ENCODE measurements at regions not wholly inside any gene's neighbourhood (a gene's known extent, or its start where the extent isn't known, plus 50 kb on each side); places are given as distances from the start of the nearest gene placed in this dataset.

- no peak for DNase-seq (ENCODE audit: low spot score)
Measured at GRCh38 chr5:61737301-61737963, 405.4 kb downstream of the ZSWIM6 start.

GRCh38 chr5:61737964-61738340 is 405.9 kb downstream of the ZSWIM6 start:
- DNase-seq (ENCODE audit: low spot score) = no peak

GRCh38 chr5:61738446-61738845 is 406.4 kb downstream of the ZSWIM6 start:
- no peak for DNase-seq (ENCODE audit: low spot score)

GRCh38 chr5:61744690-61745619 is 412.9 kb downstream of the ZSWIM6 start:
- DNase-seq (ENCODE audit: low spot score) = no peak

- DNase-seq (ENCODE audit: low spot score) = no peak
Measured at GRCh38 chr5:61746831-61747575, 414.9 kb downstream of the ZSWIM6 start.

GRCh38 chr5:61748121-61748520 is 416.1 kb downstream of the ZSWIM6 start:
- DNase-seq (ENCODE audit: low spot score) = no peak

- DNase-seq (ENCODE audit: low spot score) = no peak
Measured at GRCh38 chr5:61748651-61749050, 416.6 kb downstream of the ZSWIM6 start.

GRCh38 chr5:61752588-61752987 is 420.5 kb downstream of the ZSWIM6 start:
- no peak for DNase-seq (ENCODE audit: low spot score)

GRCh38 chr5:61754792-61755191 is 422.7 kb downstream of the ZSWIM6 start:
- peak; percentile 50 for DNase-seq (ENCODE audit: low spot score)

GRCh38 chr5:61755726-61756222 is 423.7 kb downstream of the ZSWIM6 start:
- DNase-seq (ENCODE audit: low spot score) = no peak

GRCh38 chr5:61758711-61759110 is 426.7 kb downstream of the ZSWIM6 start:
- no peak for DNase-seq (ENCODE audit: low spot score)

- DNase-seq (ENCODE audit: low spot score) = no peak
Measured at GRCh38 chr5:61765471-61765870, 433.4 kb downstream of the ZSWIM6 start.

GRCh38 chr5:61766141-61766540 is 434.1 kb downstream of the ZSWIM6 start:
- no peak for DNase-seq (ENCODE audit: low spot score)

- no peak for DNase-seq (ENCODE audit: low spot score)
Measured at GRCh38 chr5:61767231-61768080, 435.4 kb downstream of the ZSWIM6 start.

GRCh38 chr5:61768692-61769281 is 436.7 kb downstream of the ZSWIM6 start:
- DNase-seq (ENCODE audit: low spot score) = no peak

- DNase-seq (ENCODE audit: low spot score) = no peak
Measured at GRCh38 chr5:61771062-61771461, 439.0 kb downstream of the ZSWIM6 start.

- DNase-seq (ENCODE audit: low spot score) = no peak
Measured at GRCh38 chr5:61771808-61772207, 439.8 kb downstream of the ZSWIM6 start.

GRCh38 chr5:61775901-61776300 is 443.8 kb downstream of the ZSWIM6 start:
- DNase-seq (ENCODE audit: low spot score) = no peak

- no peak for DNase-seq (ENCODE audit: low spot score)
Measured at GRCh38 chr5:61777292-61777691, 445.2 kb downstream of the ZSWIM6 start.

GRCh38 chr5:61779743-61780142 is 447.7 kb downstream of the ZSWIM6 start:
- DNase-seq (ENCODE audit: low spot score) = no peak

GRCh38 chr5:61783481-61783880 is 451.4 kb downstream of the ZSWIM6 start:
- no peak for DNase-seq (ENCODE audit: low spot score)

All from putamen (tissue), 1 donor.